K562 (cell line): ENCODE measurements at regions not wholly inside any gene's neighbourhood (a gene's known extent, or its start where the extent isn't known, plus 50 kb on each side); places are given as distances from the start of the nearest gene placed in this dataset.
A peak's percentile ranks its signal among the peaks of the same experiment; 100 is the strongest.

Source experiments
- ARID1B ChIP-seq: fragments of 450-650 bp; IDR thresholded peaks from 2 replicates; pipeline ENCODE4 v1.6.1; 2016; ENCODE audit warnings: antibody characterized with exemption, mild to moderate bottlenecking, inconsistent platforms
- MAFG ChIP-seq: fragments of 450-650 bp; conservative IDR thresholded peaks from 2 replicates; pipeline ENCODE4 v1.6.1; 2016; ENCODE audit warnings: missing genetic modification characterization, missing compliant biosample characterization
- MIER1 ChIP-seq: fragments of 450-650 bp; IDR thresholded peaks from 2 replicates; pipeline ENCODE4 v1.6.1; 2016; ENCODE audit warnings: antibody characterized with exemption, mild to moderate bottlenecking, low read depth
- PTRF ChIP-seq: fragments of 450-650 bp; IDR thresholded peaks from 2 replicates; pipeline ENCODE4 v1.6.1; 2016; ENCODE audit warnings: mild to moderate bottlenecking, missing genetic modification characterization, missing compliant biosample characterization
- RBFOX2 ChIP-seq: fragments of 200-400 bp; formaldehyde crosslinking; IDR thresholded peaks from 2 replicates; pipeline ENCODE4 v1.6.1; 2017; ENCODE audit warnings: low read depth, mild to moderate bottlenecking, low read length, moderate library complexity
- RUNX1 ChIP-seq: sonication (generic); IDR thresholded peaks from 2 replicates; pipeline ENCODE4 v1.6.1; 2016; ENCODE audit warnings: antibody characterized with exemption, low read depth
- SP2 ChIP-seq: IDR thresholded peaks from 2 replicates; pipeline ENCODE4 v1.6.1; 2011; ENCODE audit warnings: mild to moderate bottlenecking, low read depth, low read length, moderate library complexity; ENCODE audit not compliant: poor library complexity, severe bottlenecking; ENCODE audit errors: extremely low read depth
- SREBF1 ChIP-seq: fragments of 150-350 bp; IDR thresholded peaks from 2 replicates; pipeline ENCODE4 v1.6.1; 2014; ENCODE audit warnings: antibody characterized with exemption, low read depth, low read length, borderline replicate concordance
- TBL1XR1 ChIP-seq, 2 experiments: IDR thresholded peaks; 2 replicates each; pipeline ENCODE4 v1.6.1; 2012; ENCODE audit warnings: improper control_type of control experiment in 2 of 2, low read length in 2 of 2, mild to moderate bottlenecking in 1 of 2
- ZNF133 ChIP-seq: fragments of 250-450 bp; sonication (Bioruptor Pico); IDR thresholded peaks from 2 replicates; pipeline ENCODE4 v1.4.0; 2020; ENCODE audit warnings: mild to moderate bottlenecking
- ZNF444 ChIP-seq: fragments of 250-450 bp; sonication (Bioruptor Pico); IDR thresholded peaks from 2 replicates; pipeline ENCODE4 v1.4.0; 2020; ENCODE audit warnings: mild to moderate bottlenecking, moderate library complexity
- TF ChIP-seq, protein P1 (sequence below): fragments of 450-650 bp; IDR thresholded peaks from 2 replicates; pipeline ENCODE4 v1.6.1; 2018; ENCODE audit not compliant: partially characterized antibody
- TF ChIP-seq, protein P2 (sequence below), 2 experiments: fragments of 450-650 bp; formaldehyde crosslinking in 1 of 2; IDR thresholded peaks; 2 replicates each; pipeline versions ENCODE4 v1.4.0 to v1.6.1; 2014 to 2020; ENCODE audit warnings: mild to moderate bottlenecking in 2 of 2, borderline replicate concordance in 1 of 2, low read depth in 1 of 2
- TF ChIP-seq, protein P3 (sequence below): sonication (generic); formaldehyde crosslinking; IDR thresholded peaks from 2 replicates; pipeline ENCODE4 v1.8.0; 2023; ENCODE audit warnings: mild to moderate bottlenecking, missing genetic modification reagents

DNA sequence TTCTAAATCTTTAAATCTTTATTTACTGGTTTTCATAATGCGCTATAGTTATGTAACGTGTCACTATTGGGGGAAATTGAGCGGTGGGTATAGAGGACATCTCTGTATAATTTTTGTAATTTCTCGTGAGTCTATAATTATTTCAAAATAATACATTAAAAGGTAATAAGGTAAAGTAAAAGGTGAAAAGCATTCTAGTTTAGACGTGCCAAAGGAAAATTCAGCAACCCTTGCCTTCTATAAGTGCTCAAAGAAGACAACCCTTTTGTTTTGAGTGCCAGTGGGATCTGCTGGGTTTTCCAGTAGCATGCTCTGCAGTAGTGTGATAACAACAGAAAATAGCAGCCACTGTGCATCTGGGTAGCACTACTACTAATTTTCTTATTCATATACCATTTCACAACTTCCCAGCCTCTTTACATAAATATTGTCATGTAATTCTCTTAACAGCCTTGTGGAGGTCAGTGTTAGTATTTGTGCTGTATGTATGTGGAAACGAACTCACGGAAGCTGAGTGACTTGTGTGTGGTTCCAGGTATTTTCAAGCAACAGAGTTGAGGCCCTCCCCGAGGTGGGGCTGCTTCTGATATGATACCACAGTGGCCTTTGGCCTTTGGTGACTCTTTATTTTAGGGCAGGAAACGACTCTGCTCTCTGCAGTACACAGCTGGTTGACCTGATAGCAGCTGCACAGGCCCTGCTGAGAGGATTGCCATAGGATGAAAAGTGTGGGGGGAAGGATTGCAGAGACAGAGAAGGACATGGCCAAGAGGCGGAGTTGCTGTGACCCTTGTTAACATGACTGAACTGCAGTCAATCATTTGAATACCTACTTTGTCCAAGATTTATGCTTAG is 104.5 kb downstream of the TDRD15 start (continued):
- TF ChIP-seq, protein P1, sequence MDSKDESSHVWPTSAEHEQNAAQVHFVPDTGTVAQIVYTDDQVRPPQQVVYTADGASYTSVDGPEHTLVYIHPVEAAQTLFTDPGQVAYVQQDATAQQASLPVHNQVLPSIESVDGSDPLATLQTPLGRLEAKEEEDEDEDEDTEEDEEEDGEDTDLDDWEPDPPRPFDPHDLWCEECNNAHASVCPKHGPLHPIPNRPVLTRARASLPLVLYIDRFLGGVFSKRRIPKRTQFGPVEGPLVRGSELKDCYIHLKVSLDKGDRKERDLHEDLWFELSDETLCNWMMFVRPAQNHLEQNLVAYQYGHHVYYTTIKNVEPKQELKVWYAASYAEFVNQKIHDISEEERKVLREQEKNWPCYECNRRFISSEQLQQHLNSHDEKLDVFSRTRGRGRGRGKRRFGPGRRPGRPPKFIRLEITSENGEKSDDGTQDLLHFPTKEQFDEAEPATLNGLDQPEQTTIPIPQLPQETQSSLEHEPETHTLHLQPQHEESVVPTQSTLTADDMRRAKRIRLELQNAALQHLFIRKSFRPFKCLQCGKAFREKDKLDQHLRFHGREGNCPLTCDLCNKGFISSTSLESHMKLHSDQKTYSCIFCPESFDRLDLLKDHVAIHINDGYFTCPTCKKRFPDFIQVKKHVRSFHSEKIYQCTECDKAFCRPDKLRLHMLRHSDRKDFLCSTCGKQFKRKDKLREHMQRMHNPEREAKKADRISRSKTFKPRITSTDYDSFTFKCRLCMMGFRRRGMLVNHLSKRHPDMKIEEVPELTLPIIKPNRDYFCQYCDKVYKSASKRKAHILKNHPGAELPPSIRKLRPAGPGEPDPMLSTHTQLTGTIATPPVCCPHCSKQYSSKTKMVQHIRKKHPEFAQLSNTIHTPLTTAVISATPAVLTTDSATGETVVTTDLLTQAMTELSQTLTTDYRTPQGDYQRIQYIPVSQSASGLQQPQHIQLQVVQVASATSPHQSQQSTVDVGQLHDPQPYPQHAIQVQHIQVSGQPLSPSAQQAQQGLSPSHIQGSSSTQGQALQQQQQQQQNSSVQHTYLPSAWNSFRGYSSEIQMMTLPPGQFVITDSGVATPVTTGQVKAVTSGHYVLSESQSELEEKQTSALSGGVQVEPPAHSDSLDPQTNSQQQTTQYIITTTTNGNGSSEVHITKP, result peak; percentile 95
- TF ChIP-seq, protein P2, sequence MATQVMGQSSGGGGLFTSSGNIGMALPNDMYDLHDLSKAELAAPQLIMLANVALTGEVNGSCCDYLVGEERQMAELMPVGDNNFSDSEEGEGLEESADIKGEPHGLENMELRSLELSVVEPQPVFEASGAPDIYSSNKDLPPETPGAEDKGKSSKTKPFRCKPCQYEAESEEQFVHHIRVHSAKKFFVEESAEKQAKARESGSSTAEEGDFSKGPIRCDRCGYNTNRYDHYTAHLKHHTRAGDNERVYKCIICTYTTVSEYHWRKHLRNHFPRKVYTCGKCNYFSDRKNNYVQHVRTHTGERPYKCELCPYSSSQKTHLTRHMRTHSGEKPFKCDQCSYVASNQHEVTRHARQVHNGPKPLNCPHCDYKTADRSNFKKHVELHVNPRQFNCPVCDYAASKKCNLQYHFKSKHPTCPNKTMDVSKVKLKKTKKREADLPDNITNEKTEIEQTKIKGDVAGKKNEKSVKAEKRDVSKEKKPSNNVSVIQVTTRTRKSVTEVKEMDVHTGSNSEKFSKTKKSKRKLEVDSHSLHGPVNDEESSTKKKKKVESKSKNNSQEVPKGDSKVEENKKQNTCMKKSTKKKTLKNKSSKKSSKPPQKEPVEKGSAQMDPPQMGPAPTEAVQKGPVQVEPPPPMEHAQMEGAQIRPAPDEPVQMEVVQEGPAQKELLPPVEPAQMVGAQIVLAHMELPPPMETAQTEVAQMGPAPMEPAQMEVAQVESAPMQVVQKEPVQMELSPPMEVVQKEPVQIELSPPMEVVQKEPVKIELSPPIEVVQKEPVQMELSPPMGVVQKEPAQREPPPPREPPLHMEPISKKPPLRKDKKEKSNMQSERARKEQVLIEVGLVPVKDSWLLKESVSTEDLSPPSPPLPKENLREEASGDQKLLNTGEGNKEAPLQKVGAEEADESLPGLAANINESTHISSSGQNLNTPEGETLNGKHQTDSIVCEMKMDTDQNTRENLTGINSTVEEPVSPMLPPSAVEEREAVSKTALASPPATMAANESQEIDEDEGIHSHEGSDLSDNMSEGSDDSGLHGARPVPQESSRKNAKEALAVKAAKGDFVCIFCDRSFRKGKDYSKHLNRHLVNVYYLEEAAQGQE (IDR thresholded peaks at IDR 0.05; ENCODE audit: borderline replicate concordance), result no peak; the same call in 1 of the 2 replicates
- TF ChIP-seq, protein P2 (CRISPR knock-in tag; IDR thresholded peaks at IDR 0.05; ENCODE audit: low read depth), result no peak
- no peak for TF ChIP-seq MIER1
- TF ChIP-seq RBFOX2, result no peak
- peak; percentile 95 for TF ChIP-seq ARID1B
- TF ChIP-seq TBL1XR1 (IDR thresholded peaks at IDR 0.05; ENCODE audit: low read length in 2 of 2), result peak; percentile 59 to 73; a peak in 3 of 4 replicates
- TF ChIP-seq SREBF1, result no peak
- no peak for TF ChIP-seq ZNF133 (CRISPR knock-in tag)
- TF ChIP-seq MAFG (tag), result 0 out of 2 replicates have a peak, but pooled peaks have one; percentile 23
- TF ChIP-seq SP2, result no peak
- no peak for TF ChIP-seq ZNF444 (CRISPR knock-in tag)
- TF ChIP-seq, protein P3, sequence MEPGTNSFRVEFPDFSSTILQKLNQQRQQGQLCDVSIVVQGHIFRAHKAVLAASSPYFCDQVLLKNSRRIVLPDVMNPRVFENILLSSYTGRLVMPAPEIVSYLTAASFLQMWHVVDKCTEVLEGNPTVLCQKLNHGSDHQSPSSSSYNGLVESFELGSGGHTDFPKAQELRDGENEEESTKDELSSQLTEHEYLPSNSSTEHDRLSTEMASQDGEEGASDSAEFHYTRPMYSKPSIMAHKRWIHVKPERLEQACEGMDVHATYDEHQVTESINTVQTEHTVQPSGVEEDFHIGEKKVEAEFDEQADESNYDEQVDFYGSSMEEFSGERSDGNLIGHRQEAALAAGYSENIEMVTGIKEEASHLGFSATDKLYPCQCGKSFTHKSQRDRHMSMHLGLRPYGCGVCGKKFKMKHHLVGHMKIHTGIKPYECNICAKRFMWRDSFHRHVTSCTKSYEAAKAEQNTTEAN (CRISPR knock-in tag), result no peak
- no peak for TF ChIP-seq PTRF (tag)
- no peak for TF ChIP-seq RUNX1
